ENCODE measurements at regions not wholly inside any gene's neighbourhood (a gene's known extent, or its start where the extent isn't known, plus 50 kb on each side); places are given as distances from the start of the nearest gene placed in this dataset.

GRCh38 chr5:77928776-77929300 is 152.7 kb upstream of the TBCA start:
- H3K27me3 ChIP-seq, result no peaks in the 10 kb centered on the region
- TF ChIP-seq CTCF (IDR thresholded peaks at IDR 0.05) (no peak), POLR2A (IDR thresholded peaks at IDR 0.05) (no peak)

GRCh38 chr5:77926337-77926736 is 150.2 kb upstream of the TBCA start:
- Histone ChIP-seq H3K27me3 (no peaks in the 10 kb centered on the region), H3K36me3 (no peaks in the 10 kb centered on the region), H3K4me3 (no peak overlapping the region), H3K27ac (no peak overlapping the region), H3K9me3 (no peaks in the 10 kb centered on the region), H3K4me1 (no peaks in the 10 kb centered on the region)
- TF ChIP-seq CTCF (IDR thresholded peaks at IDR 0.05) (no peak), POLR2A (IDR thresholded peaks at IDR 0.05) (no peak)
- DNase-seq, result no peak

More at GRCh38 chr5:77928776-77929300, 152.7 kb upstream of the TBCA start:
- DNase-seq, result no peak
- Histone ChIP-seq H3K4me1 (no peaks in the 10 kb centered on the region), H3K4me3 (no peak overlapping the region), H3K27ac (no peak overlapping the region), H3K9me3 (no peaks in the 10 kb centered on the region), H3K36me3 (no peaks in the 10 kb centered on the region)

GRCh38 chr5:77925503-77925902 is 149.4 kb upstream of the TBCA start:
- no peaks in the 10 kb centered on the region for H3K9me3 ChIP-seq
- H3K36me3 ChIP-seq, result no peaks in the 10 kb centered on the region

GRCh38 chr5:77924081-77924480 is 147.9 kb upstream of the TBCA start:
- H3K4me3 ChIP-seq, result no peak overlapping the region
- no peaks in the 10 kb centered on the region for H3K36me3 ChIP-seq
- no peaks in the 10 kb centered on the region for H3K9me3 ChIP-seq
- no peaks in the 10 kb centered on the region for H3K4me1 ChIP-seq
- H3K27ac ChIP-seq, result no peak overlapping the region
- no peak for TF ChIP-seq CTCF (IDR thresholded peaks at IDR 0.05)
- TF ChIP-seq POLR2A (IDR thresholded peaks at IDR 0.05), result no peak
- DNase-seq, result no peak
- H3K27me3 ChIP-seq, result no peaks in the 10 kb centered on the region

More at GRCh38 chr5:77925503-77925902, 149.4 kb upstream of the TBCA start:
- H3K4me3 ChIP-seq, result no peak overlapping the region
- no peak for TF ChIP-seq POLR2A (IDR thresholded peaks at IDR 0.05)
- TF ChIP-seq CTCF (IDR thresholded peaks at IDR 0.05), result no peak
- no peak for DNase-seq
- H3K27me3 ChIP-seq, result no peaks in the 10 kb centered on the region
- H3K4me1 ChIP-seq, result no peaks in the 10 kb centered on the region
- no peak overlapping the region for H3K27ac ChIP-seq

- H3K27me3 ChIP-seq, result no peaks in the 10 kb centered on the region
Observed at GRCh38 chr5:77923666-77924065, 147.5 kb upstream of the TBCA start.

More at GRCh38 chr5:77923666-77924065, 147.5 kb upstream of the TBCA start:
- Histone ChIP-seq H3K4me3 (no peak overlapping the region), H3K9me3 (no peaks in the 10 kb centered on the region), H3K4me1 (no peaks in the 10 kb centered on the region), H3K27ac (no peak overlapping the region), H3K36me3 (no peaks in the 10 kb centered on the region)
- TF ChIP-seq POLR2A (IDR thresholded peaks at IDR 0.05) (no peak), CTCF (IDR thresholded peaks at IDR 0.05) (no peak)
- DNase-seq, result no peak

Data from Peyer's patch (tissue), 4 donors.